GM23338 (cell line): ENCODE measurements at regions not wholly inside any gene's neighbourhood (a gene's known extent, or its start where the extent isn't known, plus 50 kb on each side); places are given as distances from the start of the nearest gene placed in this dataset.

ENCODE experiments used
- ATAC-seq: fragments of 200-7000 bp; cut with Tn5 transposase; 3 replicates; pipeline ENCODE4 v1.9.1; 2020
- DNase-seq: peaks from one replicate; pipeline ENCODE4 v3.0.0-alpha.2; 2015; ENCODE audit warnings: low spot score
- H2AFZ ChIP-seq: fragments of 200-600 bp; sonication (generic); 2 replicates; pipeline ENCODE4 v1.8.0; 2016; ENCODE audit warnings: antibody characterized with exemption, mild to moderate bottlenecking, moderate library complexity
- H3F3A ChIP-seq: fragments of 200-600 bp; sonication (generic); replicated peaks from 2 replicates; pipeline ENCODE4 v1.8.0; 2017; ENCODE audit warnings: antibody characterized with exemption, mixed run types, low read depth
- H3K27ac ChIP-seq: fragments of 200-600 bp; sonication (generic); 2 replicates; pipeline ENCODE4 v1.6.1; 2016; ENCODE audit warnings: low read depth
- H3K27me3 ChIP-seq: fragments of 200-600 bp; sonication (generic); 2 replicates; pipeline ENCODE4 v1.8.0; 2016; ENCODE audit warnings: mild to moderate bottlenecking, mixed run types, moderate library complexity; ENCODE audit not compliant: insufficient read depth
- H3K36me3 ChIP-seq: fragments of 200-600 bp; sonication (generic); 2 replicates; pipeline ENCODE4 v1.8.0; 2016; ENCODE audit warnings: mild to moderate bottlenecking; ENCODE audit not compliant: insufficient read depth
- H3K4me1 ChIP-seq: fragments of 200-600 bp; sonication (generic); 2 replicates; pipeline ENCODE4 v1.8.0; 2016; ENCODE audit warnings: mild to moderate bottlenecking, moderate library complexity; ENCODE audit not compliant: insufficient read depth
- H3K4me2 ChIP-seq: fragments of 200-600 bp; sonication (generic); 2 replicates; pipeline ENCODE4 v1.7.1; 2017; ENCODE audit warnings: mixed run types
- H3K4me3 ChIP-seq: fragments of 200-600 bp; sonication (generic); 2 replicates; pipeline ENCODE4 v1.6.1; 2016; ENCODE audit warnings: mixed run types
- H3K79me2 ChIP-seq: fragments of 200-600 bp; sonication (generic); replicated peaks from 2 replicates; pipeline ENCODE4 v1.8.0; 2017; ENCODE audit warnings: mild to moderate bottlenecking; ENCODE audit not compliant: insufficient read depth
- H3K9me2 ChIP-seq: fragments of 200-600 bp; sonication (generic); 2 replicates; pipeline ENCODE4 v1.8.0; 2017; ENCODE audit not compliant: insufficient read depth
- H4K20me1 ChIP-seq: fragments of 200-600 bp; sonication (generic); replicated peaks from 2 replicates; pipeline ENCODE4 v1.8.0; 2017; ENCODE audit warnings: mild to moderate bottlenecking; ENCODE audit not compliant: insufficient read depth
- H3K27ac Mint-ChIP-seq: 2 replicates; pipeline ENCODE4 v1.8.0; 2020; ENCODE audit warnings: inconsistent platforms, mild to moderate bottlenecking, moderate library complexity, mixed read lengths
- H3K27me3 Mint-ChIP-seq: 3 replicates; pipeline ENCODE4 v1.8.0; 2022; ENCODE audit warnings: low read depth, mild to moderate bottlenecking, moderate library complexity, mixed read lengths, inconsistent platforms; ENCODE audit not compliant: insufficient read depth, poor library complexity
- H3K36me3 Mint-ChIP-seq: 3 replicates; pipeline ENCODE4 v1.8.0; 2021; ENCODE audit warnings: low read depth, mild to moderate bottlenecking, inconsistent platforms, moderate library complexity, mixed read lengths
- H3K4me1 Mint-ChIP-seq: 3 replicates; pipeline ENCODE4 v1.8.0; 2020; ENCODE audit warnings: mild to moderate bottlenecking, inconsistent platforms, mixed read lengths
- H3K4me3 Mint-ChIP-seq: 3 replicates; pipeline ENCODE4 v1.8.0; 2021; ENCODE audit warnings: moderate library complexity, mild to moderate bottlenecking, inconsistent platforms, mixed read lengths
- H3K9me3 Mint-ChIP-seq: 3 replicates; pipeline ENCODE4 v1.8.0; 2020; ENCODE audit warnings: moderate library complexity, mild to moderate bottlenecking, inconsistent platforms, mixed read lengths
- CREB1 ChIP-seq: fragments of 250-450 bp; sonication (Bioruptor Pico); IDR thresholded peaks from 2 replicates; pipeline ENCODE4 v1.5.0; 2020; ENCODE audit warnings: low read depth, mild to moderate bottlenecking, moderate library complexity
- EZH2 ChIP-seq: fragments of 200-600 bp; sonication (generic); IDR thresholded peaks from one replicate; pipeline ENCODE4 v1.8.0; 2017; ENCODE audit warnings: antibody characterized with exemption, mild to moderate bottlenecking, low read depth; ENCODE audit not compliant: unreplicated experiment
- EZH2phosphoT487 ChIP-seq: fragments of 200-600 bp; sonication (generic); IDR thresholded peaks from one replicate; pipeline ENCODE4 v1.8.1; 2018; ENCODE audit warnings: antibody characterized with exemption; ENCODE audit not compliant: unreplicated experiment
- JUNB ChIP-seq: IDR thresholded peaks from one replicate; pipeline ENCODE4 v1.6.1; 2016; ENCODE audit warnings: antibody characterized with exemption; ENCODE audit not compliant: unreplicated experiment
- NANOG ChIP-seq: IDR thresholded peaks from 2 replicates; pipeline ENCODE4 v1.6.1; 2016; ENCODE audit warnings: antibody characterized with exemption, borderline replicate concordance
- POLR2AphosphoS5 ChIP-seq: IDR thresholded peaks from 2 replicates; pipeline ENCODE4 v1.6.1; 2016; ENCODE audit warnings: antibody characterized with exemption, low read depth
- STAT1 ChIP-seq: IDR thresholded peaks from one replicate; pipeline ENCODE4 v1.6.1; 2016; ENCODE audit warnings: antibody characterized with exemption; ENCODE audit not compliant: unreplicated experiment
- ZNF114 ChIP-seq: fragments of 250-450 bp; sonication (Bioruptor Pico); IDR thresholded peaks from 2 replicates; pipeline ENCODE4 v1.5.0; 2020; ENCODE audit warnings: mild to moderate bottlenecking, moderate library complexity
- ZNF331 ChIP-seq: fragments of 250-450 bp; sonication (Bioruptor Pico); IDR thresholded peaks from 2 replicates; pipeline ENCODE4 v1.5.0; 2020; ENCODE audit warnings: low read depth, mild to moderate bottlenecking, moderate library complexity
- TF ChIP-seq, protein P1 (sequence below): IDR thresholded peaks from one replicate; pipeline ENCODE4 v1.6.1; 2018; ENCODE audit warnings: antibody characterized with exemption; ENCODE audit not compliant: unreplicated experiment
- TF ChIP-seq, protein P2 (sequence below): fragments of 250-450 bp; sonication (Bioruptor Pico); IDR thresholded peaks from 2 replicates; pipeline ENCODE4 v1.5.0; 2020; ENCODE audit warnings: mild to moderate bottlenecking, moderate library complexity
- TF ChIP-seq, protein P3 (sequence below), 2 experiments: fragments of 200-600 bp in 1 of 2; sonication (generic) in 1 of 2; conservative IDR thresholded peaks; 2 replicates each; pipeline versions ENCODE4 v1.5.1 to v1.6.1; 2016 to 2017; ENCODE audit warnings: antibody characterized with exemption in 2 of 2, low read depth in 2 of 2, mild to moderate bottlenecking in 2 of 2, moderate library complexity in 1 of 2

DNA sequence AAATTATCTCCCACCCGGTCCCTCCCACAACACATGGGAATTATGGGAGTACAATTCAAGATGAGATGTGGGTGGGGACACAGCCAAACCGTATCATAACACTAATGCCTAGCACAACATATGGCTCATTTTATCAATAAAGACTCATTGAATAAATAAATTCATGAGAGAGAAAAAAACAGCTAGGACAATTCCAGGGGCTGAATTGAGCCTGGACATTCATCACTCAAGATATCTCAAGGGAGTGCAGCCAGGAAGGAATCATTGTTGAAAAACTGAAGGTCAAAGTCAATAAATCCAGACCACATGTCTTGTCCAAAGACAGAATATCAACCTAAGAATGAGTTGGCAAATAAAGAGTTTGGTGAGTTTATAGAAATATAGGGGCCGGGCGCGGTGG lies 644.1 kb downstream of the PLPP3 start:
- no peak overlapping the region for H3K27ac ChIP-seq
- Mint-ChIP-seq H3K9me3 (peaks cover 12% of the 10 kb centered on the region), H3K27me3 (no peaks in the 10 kb centered on the region), H3K27ac (no peak overlapping the region), H3K4me1 (no peaks in the 10 kb centered on the region), H3K4me3 (no peak overlapping the region), H3K36me3 (peaks cover 5% of the 10 kb centered on the region)
- no peaks in the 10 kb centered on the region for H4K20me1 ChIP-seq
- H3K4me3 ChIP-seq: no peak overlapping the region
- no peak overlapping the region for H2AFZ ChIP-seq
- H3K4me1 ChIP-seq: no peaks in the 10 kb centered on the region
- peaks cover 12% of the 10 kb centered on the region; the same call in 1 of the 2 replicates for H3K9me2 ChIP-seq
- no peaks in the 10 kb centered on the region for H3K79me2 ChIP-seq
- H3F3A ChIP-seq: no peaks in the 10 kb centered on the region
- ATAC-seq: no peak
- H3K27me3 ChIP-seq: no peaks in the 10 kb centered on the region
- no peak for TF ChIP-seq POLR2AphosphoS5
- no peak for TF ChIP-seq EZH2
- no peak for TF ChIP-seq JUNB
- no peak for TF ChIP-seq ZNF114
- no peak for TF ChIP-seq ZNF331 (CRISPR knock-in tag)
- H3K4me2 ChIP-seq: no peak overlapping the region
- DNase-seq: no peak
- H3K36me3 ChIP-seq: no peaks in the 10 kb centered on the region

DNA sequence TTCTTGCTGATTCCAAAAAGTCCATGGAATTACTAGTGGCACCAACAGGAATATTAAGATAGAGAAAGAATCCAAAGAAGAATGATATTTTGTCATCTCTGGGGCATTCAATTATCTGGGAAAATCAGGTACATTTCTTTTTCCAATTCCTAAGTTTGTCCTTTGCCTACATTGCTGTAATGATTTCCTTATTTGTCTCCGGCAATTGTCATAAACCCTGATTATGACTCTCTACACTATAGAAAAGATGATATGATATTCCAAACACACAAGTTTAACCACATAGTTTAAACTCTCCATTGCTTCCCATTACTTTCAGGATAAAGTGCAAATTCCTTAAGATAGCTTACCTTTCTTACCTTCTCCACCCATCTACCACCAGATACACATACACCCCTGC lies 647.0 kb downstream of the PLPP3 start:
- ATAC-seq: no peak
- peaks cover 12% of the 10 kb centered on the region; the same call in 1 of the 2 replicates for H3K9me2 ChIP-seq
- Mint-ChIP-seq H3K4me1 (no peaks in the 10 kb centered on the region), H3K4me3 (no peak overlapping the region), H3K27ac (no peak overlapping the region), H3K9me3 (peaks cover 12% of the 10 kb centered on the region), H3K27me3 (no peaks in the 10 kb centered on the region), H3K36me3 (peaks cover 5% of the 10 kb centered on the region)
- H3F3A ChIP-seq: no peaks in the 10 kb centered on the region
- H3K36me3 ChIP-seq: no peaks in the 10 kb centered on the region
- DNase-seq: no peak
- H4K20me1 ChIP-seq: no peaks in the 10 kb centered on the region
- no peaks in the 10 kb centered on the region for H3K4me1 ChIP-seq
- H3K27ac ChIP-seq: no peak overlapping the region
- H3K27me3 ChIP-seq: no peaks in the 10 kb centered on the region
- H2AFZ ChIP-seq: no peak overlapping the region
- H3K79me2 ChIP-seq: no peaks in the 10 kb centered on the region
- H3K4me3 ChIP-seq: no peak overlapping the region
- no peak overlapping the region for H3K4me2 ChIP-seq
- TF ChIP-seq EZH2: no peak
- TF ChIP-seq STAT1: no peak
- TF ChIP-seq ZNF331 (CRISPR knock-in tag): no peak
- TF ChIP-seq CREB1 (CRISPR knock-in tag): no peak
- TF ChIP-seq, protein P1, sequence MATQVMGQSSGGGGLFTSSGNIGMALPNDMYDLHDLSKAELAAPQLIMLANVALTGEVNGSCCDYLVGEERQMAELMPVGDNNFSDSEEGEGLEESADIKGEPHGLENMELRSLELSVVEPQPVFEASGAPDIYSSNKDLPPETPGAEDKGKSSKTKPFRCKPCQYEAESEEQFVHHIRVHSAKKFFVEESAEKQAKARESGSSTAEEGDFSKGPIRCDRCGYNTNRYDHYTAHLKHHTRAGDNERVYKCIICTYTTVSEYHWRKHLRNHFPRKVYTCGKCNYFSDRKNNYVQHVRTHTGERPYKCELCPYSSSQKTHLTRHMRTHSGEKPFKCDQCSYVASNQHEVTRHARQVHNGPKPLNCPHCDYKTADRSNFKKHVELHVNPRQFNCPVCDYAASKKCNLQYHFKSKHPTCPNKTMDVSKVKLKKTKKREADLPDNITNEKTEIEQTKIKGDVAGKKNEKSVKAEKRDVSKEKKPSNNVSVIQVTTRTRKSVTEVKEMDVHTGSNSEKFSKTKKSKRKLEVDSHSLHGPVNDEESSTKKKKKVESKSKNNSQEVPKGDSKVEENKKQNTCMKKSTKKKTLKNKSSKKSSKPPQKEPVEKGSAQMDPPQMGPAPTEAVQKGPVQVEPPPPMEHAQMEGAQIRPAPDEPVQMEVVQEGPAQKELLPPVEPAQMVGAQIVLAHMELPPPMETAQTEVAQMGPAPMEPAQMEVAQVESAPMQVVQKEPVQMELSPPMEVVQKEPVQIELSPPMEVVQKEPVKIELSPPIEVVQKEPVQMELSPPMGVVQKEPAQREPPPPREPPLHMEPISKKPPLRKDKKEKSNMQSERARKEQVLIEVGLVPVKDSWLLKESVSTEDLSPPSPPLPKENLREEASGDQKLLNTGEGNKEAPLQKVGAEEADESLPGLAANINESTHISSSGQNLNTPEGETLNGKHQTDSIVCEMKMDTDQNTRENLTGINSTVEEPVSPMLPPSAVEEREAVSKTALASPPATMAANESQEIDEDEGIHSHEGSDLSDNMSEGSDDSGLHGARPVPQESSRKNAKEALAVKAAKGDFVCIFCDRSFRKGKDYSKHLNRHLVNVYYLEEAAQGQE: no peak
- TF ChIP-seq EZH2phosphoT487: no peak
- TF ChIP-seq, protein P2, sequence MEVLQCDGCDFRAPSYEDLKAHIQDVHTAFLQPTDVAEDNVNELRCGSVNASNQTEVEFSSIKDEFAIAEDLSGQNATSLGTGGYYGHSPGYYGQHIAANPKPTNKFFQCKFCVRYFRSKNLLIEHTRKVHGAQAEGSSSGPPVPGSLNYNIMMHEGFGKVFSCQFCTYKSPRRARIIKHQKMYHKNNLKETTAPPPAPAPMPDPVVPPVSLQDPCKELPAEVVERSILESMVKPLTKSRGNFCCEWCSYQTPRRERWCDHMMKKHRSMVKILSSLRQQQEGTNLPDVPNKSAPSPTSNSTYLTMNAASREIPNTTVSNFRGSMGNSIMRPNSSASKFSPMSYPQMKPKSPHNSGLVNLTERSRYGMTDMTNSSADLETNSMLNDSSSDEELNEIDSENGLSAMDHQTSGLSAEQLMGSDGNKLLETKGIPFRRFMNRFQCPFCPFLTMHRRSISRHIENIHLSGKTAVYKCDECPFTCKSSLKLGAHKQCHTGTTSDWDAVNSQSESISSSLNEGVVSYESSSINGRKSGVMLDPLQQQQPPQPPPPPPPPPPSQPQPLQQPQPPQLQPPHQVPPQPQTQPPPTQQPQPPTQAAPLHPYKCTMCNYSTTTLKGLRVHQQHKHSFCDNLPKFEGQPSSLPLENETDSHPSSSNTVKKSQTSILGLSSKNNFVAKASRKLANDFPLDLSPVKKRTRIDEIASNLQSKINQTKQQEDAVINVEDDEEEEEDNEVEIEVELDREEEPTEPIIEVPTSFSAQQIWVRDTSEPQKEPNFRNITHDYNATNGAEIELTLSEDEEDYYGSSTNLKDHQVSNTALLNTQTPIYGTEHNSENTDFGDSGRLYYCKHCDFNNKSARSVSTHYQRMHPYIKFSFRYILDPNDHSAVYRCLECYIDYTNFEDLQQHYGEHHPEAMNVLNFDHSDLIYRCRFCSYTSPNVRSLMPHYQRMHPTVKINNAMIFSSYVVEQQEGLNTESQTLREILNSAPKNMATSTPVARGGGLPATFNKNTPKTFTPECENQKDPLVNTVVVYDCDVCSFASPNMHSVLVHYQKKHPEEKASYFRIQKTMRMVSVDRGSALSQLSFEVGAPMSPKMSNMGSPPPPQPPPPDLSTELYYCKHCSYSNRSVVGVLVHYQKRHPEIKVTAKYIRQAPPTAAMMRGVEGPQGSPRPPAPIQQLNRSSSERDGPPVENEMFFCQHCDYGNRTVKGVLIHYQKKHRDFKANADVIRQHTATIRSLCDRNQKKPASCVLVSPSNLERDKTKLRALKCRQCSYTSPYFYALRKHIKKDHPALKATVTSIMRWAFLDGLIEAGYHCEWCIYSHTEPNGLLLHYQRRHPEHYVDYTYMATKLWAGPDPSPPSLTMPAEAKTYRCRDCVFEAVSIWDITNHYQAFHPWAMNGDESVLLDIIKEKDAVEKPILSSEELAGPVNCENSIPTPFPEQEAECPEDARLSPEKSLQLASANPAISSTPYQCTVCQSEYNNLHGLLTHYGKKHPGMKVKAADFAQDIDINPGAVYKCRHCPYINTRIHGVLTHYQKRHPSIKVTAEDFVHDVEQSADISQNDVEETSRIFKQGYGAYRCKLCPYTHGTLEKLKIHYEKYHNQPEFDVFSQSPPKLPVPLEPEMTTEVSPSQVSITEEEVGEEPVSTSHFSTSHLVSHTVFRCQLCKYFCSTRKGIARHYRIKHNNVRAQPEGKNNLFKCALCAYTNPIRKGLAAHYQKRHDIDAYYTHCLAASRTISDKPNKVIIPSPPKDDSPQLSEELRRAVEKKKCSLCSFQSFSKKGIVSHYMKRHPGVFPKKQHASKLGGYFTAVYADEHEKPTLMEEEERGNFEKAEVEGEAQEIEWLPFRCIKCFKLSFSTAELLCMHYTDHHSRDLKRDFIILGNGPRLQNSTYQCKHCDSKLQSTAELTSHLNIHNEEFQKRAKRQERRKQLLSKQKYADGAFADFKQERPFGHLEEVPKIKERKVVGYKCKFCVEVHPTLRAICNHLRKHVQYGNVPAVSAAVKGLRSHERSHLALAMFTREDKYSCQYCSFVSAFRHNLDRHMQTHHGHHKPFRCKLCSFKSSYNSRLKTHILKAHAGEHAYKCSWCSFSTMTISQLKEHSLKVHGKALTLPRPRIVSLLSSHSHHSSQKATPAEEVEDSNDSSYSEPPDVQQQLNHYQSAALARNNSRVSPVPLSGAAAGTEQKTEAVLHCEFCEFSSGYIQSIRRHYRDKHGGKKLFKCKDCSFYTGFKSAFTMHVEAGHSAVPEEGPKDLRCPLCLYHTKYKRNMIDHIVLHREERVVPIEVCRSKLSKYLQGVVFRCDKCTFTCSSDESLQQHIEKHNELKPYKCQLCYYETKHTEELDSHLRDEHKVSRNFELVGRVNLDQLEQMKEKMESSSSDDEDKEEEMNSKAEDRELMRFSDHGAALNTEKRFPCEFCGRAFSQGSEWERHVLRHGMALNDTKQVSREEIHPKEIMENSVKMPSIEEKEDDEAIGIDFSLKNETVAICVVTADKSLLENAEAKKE (CRISPR knock-in tag): no peak
- no peak for TF ChIP-seq NANOG
- TF ChIP-seq, protein P3, sequence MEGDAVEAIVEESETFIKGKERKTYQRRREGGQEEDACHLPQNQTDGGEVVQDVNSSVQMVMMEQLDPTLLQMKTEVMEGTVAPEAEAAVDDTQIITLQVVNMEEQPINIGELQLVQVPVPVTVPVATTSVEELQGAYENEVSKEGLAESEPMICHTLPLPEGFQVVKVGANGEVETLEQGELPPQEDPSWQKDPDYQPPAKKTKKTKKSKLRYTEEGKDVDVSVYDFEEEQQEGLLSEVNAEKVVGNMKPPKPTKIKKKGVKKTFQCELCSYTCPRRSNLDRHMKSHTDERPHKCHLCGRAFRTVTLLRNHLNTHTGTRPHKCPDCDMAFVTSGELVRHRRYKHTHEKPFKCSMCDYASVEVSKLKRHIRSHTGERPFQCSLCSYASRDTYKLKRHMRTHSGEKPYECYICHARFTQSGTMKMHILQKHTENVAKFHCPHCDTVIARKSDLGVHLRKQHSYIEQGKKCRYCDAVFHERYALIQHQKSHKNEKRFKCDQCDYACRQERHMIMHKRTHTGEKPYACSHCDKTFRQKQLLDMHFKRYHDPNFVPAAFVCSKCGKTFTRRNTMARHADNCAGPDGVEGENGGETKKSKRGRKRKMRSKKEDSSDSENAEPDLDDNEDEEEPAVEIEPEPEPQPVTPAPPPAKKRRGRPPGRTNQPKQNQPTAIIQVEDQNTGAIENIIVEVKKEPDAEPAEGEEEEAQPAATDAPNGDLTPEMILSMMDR (conservative IDR thresholded peaks at IDR 0.05; ENCODE audit: low read depth in 2 of 2): no peak
- TF ChIP-seq ZNF114: no peak
